ENCODE measurements at regions not wholly inside any gene's neighbourhood (a gene's known extent, or its start where the extent isn't known, plus 50 kb on each side); places are given as distances from the start of the nearest gene placed in this dataset.
"Not testable (repeated sequence)": the region's sequence is repeated elsewhere in the genome, so short reads cannot be mapped to it uniquely, and the experiment has no call there.

- no peak for DNase-seq
These were observed 126.4 kb downstream of the USP22 start for GRCh38 chr17:20916383-20916782.

DNA sequence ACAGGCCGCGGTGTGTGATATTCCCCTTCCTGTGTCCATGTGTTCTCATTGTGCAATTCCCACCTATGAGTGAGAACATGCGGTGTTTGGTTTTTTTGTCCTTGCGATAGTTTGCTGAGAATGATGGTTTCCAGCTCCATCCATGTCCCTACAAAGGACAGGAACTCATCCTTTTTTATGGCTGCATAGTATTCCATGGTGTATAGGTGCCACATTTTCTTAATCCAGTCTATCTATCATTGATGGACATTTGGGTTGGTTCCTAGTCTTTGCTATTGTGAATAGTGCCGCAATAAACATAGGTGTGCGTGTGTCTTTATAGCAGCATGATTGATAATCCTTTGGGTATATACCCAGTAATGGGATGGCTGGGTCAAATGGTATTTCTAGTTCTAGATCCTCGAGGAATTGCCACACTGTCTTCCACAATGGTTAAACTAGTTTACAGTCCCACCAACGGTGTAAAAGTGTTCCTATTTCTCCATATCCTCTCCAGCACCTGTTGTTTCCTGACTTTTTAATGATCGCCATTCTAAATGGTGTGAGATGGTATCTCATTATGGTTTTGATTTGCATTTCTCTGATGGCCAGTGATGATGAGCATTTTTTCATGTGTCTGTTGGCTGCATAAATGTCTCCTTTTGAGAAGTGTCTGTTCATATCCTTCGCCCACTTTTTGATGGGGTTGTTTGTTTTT lies 125.1 kb downstream of the USP22 start:
- DNase-seq = not testable (repeated sequence)

GRCh38 chr17:20920095-20920814 lies 122.6 kb downstream of the USP22 start:
- DNase-seq = no peak

- no peak for DNase-seq
These were observed 122.0 kb downstream of the USP22 start for GRCh38 chr17:20920815-20921199.

- no peak for DNase-seq
These were observed 120.6 kb downstream of the USP22 start for GRCh38 chr17:20922128-20922670.

GRCh38 chr17:20924306-20924705 lies 118.5 kb downstream of the USP22 start:
- no peak for DNase-seq

DNA sequence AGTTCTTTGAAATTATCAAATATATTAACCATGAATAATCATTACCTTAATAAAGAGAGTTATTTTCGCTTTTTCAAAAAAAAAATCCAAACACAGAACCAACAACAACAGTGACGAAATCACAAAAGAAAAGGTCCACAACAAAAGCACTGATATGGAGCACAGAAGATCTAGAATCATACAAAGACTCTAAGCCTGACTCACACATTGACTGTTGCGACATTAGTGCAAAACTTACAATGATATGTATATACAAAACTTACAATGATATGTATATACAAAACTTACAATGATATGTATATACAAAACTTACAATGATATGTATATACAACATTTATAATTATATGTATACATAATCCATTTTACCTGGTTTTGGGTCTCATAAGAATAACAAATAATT lies 117.7 kb downstream of the USP22 start:
- no peak for DNase-seq

DNA sequence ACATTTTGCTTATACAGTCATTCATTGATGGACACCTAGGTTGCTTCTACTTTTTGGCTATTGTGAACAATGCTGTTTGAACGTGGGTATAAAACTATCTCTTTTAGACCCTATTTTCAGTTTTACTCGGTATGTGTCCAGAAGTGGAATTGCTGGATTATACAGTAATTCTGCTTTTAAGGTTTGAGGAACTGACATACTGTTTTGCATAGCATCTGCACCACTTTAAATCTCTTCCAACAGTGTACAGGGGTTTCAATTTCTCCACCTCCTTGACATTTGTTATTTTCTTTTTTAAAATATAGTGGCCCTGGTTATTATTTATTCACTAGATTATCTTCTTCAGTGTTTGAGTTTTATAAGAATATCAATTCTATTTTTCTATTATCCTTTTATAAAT lies 116.9 kb downstream of the USP22 start:
- DNase-seq = no peak

- no peak for DNase-seq
These were observed 116.3 kb downstream of the USP22 start for GRCh38 chr17:20926532-20926931.

- no peak for DNase-seq
These were observed 115.4 kb downstream of the USP22 start for GRCh38 chr17:20927308-20927977.

DNA sequence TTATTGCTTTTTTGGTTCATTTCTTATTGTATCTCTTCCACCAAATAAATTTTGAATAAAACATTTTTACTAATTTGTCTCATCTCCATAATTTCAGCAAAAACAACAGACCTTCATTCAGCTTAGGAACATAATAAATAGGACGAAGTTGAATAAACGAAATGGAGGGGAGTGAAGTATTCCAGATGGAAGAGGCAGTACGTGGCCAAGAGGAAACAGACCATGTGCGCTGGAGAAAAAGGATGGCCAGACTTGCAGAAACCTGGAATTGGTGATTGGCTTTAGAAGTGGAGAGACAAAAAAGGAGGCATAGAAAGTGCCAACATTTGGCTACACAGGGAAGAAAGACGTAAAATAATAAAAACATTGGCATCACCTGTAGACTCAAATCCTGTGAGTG lies 113.5 kb downstream of the USP22 start:
- no peak for DNase-seq

- DNase-seq = no peak
These were observed 112.6 kb downstream of the USP22 start for GRCh38 chr17:20930081-20930760.

DNA sequence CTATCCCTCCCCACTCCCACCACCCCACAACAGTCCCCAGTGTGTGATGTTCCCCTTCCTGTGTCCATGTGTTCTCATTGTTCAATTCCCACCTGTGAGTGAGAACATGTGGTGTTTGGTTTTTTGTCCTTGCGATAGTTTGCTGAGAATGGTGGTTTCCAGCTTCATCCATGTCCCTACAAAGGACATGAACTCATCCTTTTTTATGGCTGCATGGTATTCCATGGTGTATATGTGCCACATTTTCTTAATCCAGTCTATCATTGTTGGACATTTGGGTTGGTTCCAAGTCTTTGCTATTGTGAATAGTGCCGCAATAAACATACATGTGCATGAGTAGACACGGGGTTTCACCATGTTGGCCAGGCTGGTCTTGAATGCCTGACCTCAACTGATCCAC lies 109.8 kb downstream of the USP22 start:
- DNase-seq = not testable (repeated sequence)

- no peak for DNase-seq
These were observed 108.5 kb downstream of the USP22 start for GRCh38 chr17:20934288-20934687.

DNA sequence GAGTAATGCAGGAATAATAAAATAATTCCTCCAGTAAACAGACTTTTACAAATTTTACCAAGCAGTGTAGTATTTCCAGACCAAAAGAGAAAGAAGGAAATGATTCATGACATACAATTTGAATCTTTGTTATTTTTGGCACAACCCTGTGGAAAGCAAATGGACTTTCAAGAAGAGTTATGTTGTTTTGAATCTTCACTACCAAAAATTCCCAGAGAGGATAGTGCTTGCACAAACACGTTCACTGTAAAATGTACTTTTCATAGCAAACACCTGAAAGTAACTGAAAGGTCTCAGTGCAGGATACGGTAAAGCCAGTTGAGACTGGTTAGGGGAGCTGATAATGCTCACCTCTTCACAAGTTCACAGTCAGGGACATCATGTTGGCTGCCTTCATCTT lies 107.1 kb downstream of the USP22 start:
- no peak for DNase-seq

DNA sequence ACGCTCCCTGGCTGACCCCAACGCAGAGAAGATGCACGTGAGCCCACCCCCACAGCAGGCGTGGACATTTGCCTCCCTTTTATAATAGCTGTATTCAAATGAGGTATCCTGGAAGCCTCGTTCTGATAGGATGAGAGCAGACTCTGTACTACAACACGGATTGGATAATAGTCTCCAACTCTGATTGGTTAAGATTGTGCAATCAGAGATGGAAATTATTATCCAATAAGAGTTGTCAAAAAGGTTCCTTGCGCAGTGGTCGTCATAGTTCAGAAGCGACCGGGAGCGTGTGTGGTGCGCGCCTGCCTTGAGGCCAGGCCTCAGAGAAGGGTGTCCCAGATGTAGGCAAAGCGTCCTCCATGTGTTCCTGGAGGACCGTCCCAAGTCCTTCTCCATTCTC lies 104.6 kb downstream of the USP22 start:
- DNase-seq = no peak

- no peak for DNase-seq
These were observed 103.7 kb downstream of the USP22 start for GRCh38 chr17:20938988-20939615.

GRCh38 chr17:20941872-20942271 lies 100.9 kb downstream of the USP22 start:
- no peak for DNase-seq

DNA sequence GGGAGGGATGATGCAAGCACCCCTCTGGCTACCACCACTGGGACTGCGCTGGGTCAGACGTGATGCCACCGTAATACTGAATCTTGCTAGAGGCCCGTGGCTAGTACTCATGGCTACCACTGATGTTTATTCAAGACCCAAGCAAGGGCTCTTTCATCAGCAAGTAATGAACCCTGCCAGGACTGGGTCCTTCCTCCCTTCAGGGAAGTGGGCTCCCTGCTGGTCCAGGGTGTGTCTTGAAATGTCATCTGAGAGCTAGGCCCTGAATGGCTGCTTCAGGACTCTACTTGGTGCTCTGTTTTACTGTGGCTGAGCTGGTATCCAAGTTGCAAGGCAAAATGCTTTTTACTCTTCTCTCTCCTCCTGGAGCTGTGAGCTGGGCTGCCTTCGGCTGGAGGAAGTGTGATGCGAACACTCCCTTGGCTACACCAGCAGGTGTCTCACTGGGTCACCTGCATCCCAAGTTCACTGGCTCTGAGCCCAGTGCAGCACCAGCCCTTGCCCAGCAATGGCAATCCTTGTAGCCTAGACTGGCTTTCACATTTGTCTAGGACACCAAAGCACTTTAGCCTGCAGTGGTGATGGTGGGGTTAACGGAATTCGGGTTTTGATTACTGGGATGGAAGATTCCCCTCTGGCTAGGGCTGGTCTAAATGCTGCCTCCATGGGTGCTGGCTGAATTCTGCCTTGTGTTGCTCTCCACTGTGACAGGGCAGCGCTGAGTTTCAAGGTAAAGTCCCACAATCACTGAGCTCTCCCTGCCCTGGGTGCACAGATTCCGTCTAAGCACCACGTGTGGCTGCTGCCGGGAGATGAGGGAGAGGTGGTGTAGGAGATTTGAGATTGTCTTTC lies 98.6 kb downstream of the USP22 start:
- DNase-seq = no peak

GRCh38 chr17:20947708-20948107 lies 95.1 kb downstream of the USP22 start:
- DNase-seq = not testable (repeated sequence)

GRCh38 chr17:20948984-20949777 lies 93.6 kb downstream of the USP22 start:
- no peak for DNase-seq
